ENCODE measurements at regions not wholly inside any gene's neighbourhood (a gene's known extent, or its start where the extent isn't known, plus 50 kb on each side); places are given as distances from the start of the nearest gene placed in this dataset.

- Histone ChIP-seq H2AFZ (ENCODE audit: low read length) (no peak overlapping the region), H3K4ac (ENCODE audit: low read length) (no peak overlapping the region), H3K4me3 (ENCODE audit: low read length in 2 of 2) (no peak overlapping the region), H3K79me1 (ENCODE audit: low read depth, low read length) (no peaks in the 10 kb centered on the region), H3K9ac (ENCODE audit: low read depth, low read length, poor library complexity) (no peak overlapping the region), H4K91ac (ENCODE audit: low read depth, low read length, poor library complexity) (no peak overlapping the region), H3K18ac (ENCODE audit: low read length) (no peak overlapping the region), H2BK5ac (ENCODE audit: low read length) (no peak overlapping the region), H3K4me2 (ENCODE audit: insufficient read depth, low read length, poor library complexity, severe bottlenecking) (no peak overlapping the region), H3K9me3 (replicated peaks in 1 of 2; ENCODE audit: control insufficient read depth in 2 of 2, insufficient read depth in 1 of 2, low read depth in 1 of 2, low read length in 2 of 2) (no peaks in the 10 kb centered on the region), H3K36me3 (replicated peaks in 1 of 2; ENCODE audit: control insufficient read depth in 2 of 2, insufficient read depth in 2 of 2, low read length in 2 of 2) (no peaks in the 10 kb centered on the region), H2BK15ac (ENCODE audit: low read length) (no peak overlapping the region), H3K23ac (ENCODE audit: low read depth, low read length, poor library complexity) (no peak overlapping the region), H2BK12ac (ENCODE audit: low read length) (no peak overlapping the region), H2AK5ac (ENCODE audit: low read depth, low read length) (no peak overlapping the region), H3K27me3 (ENCODE audit: control insufficient read depth in 3 of 3, insufficient read depth in 3 of 3, low read depth in 1 of 3, low read length in 3 of 3) (no peaks in the 10 kb centered on the region), H3K14ac (ENCODE audit: low read length) (no peak overlapping the region), H3K4me1 (ENCODE audit: control insufficient read depth in 2 of 2, insufficient read depth in 1 of 2, low read depth in 1 of 2, low read length in 2 of 2) (no peaks in the 10 kb centered on the region), H4K8ac (ENCODE audit: low read depth, low read length) (no peak overlapping the region), H3K27ac (replicated peaks; ENCODE audit: low read length) (no peak overlapping the region), H2BK120ac (ENCODE audit: low read depth, low read length) (no peak overlapping the region)
- WGBS, 2 donors (ENCODE audit: extremely low coverage in 2 of 2, insufficient read length in 2 of 2, insufficient replicate concordance in 1 of 2) = no CpG with 5 or more reads among the region's 3 CpGs
- no peak for DNase-seq (ENCODE audit: low spot score)
Observed at GRCh38 chr3:18861137-18861536, 287.2 kb upstream of the KCNH8 start.

DNA sequence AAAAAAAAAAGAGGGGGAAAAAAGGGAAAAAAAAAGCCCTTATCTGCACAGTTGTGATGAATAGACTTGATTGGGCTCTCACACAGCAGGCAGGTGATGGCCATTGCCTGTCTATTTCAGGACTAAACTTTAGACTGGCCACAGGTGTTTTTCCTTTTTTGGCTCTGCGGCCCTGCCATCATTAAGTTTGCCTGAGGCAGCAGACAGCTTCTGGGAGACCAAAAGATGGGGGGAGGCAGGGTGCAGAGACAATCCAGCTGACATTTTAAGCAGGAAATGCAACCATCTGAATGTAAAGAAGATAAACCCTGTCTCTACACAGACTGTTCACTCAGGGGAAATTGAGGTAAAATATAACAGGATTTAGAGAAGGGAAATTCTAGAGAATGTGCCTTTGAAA lies 295.0 kb upstream of the KCNH8 start:
- WGBS, 2 donors (ENCODE audit: extremely low coverage in 2 of 2, insufficient read length in 2 of 2, insufficient replicate concordance in 1 of 2) = no CpG with 5 or more reads among the region's 1 CpG
- H3K23ac ChIP-seq (ENCODE audit: low read depth, low read length, poor library complexity) = no peak overlapping the region
- no peak overlapping the region for H3K4ac ChIP-seq (ENCODE audit: low read length)
- H3K4me3 ChIP-seq (ENCODE audit: low read length in 2 of 2) = no peak overlapping the region
- H3K18ac ChIP-seq (ENCODE audit: low read length) = no peak overlapping the region
- H4K91ac ChIP-seq (ENCODE audit: low read depth, low read length, poor library complexity) = no peak overlapping the region
- H2BK120ac ChIP-seq (ENCODE audit: low read depth, low read length) = no peak overlapping the region
- H3K9ac ChIP-seq (ENCODE audit: low read depth, low read length, poor library complexity) = no peak overlapping the region
- no peak overlapping the region for H3K4me2 ChIP-seq (ENCODE audit: insufficient read depth, low read length, poor library complexity, severe bottlenecking)
- no peaks in the 10 kb centered on the region for H3K79me1 ChIP-seq (ENCODE audit: low read depth, low read length)
- no peak overlapping the region for H2BK5ac ChIP-seq (ENCODE audit: low read length)
- no peak overlapping the region for H3K14ac ChIP-seq (ENCODE audit: low read length)
- no peak overlapping the region for H4K8ac ChIP-seq (ENCODE audit: low read depth, low read length)
- H3K9me3 ChIP-seq (replicated peaks in 1 of 2; ENCODE audit: control insufficient read depth in 2 of 2, insufficient read depth in 1 of 2, low read depth in 1 of 2, low read length in 2 of 2) = no peaks in the 10 kb centered on the region
- no peak overlapping the region for H2AK5ac ChIP-seq (ENCODE audit: low read depth, low read length)
- H2AFZ ChIP-seq (ENCODE audit: low read length) = no peak overlapping the region
- no peaks in the 10 kb centered on the region for H3K27me3 ChIP-seq (ENCODE audit: control insufficient read depth in 3 of 3, insufficient read depth in 3 of 3, low read depth in 1 of 3, low read length in 3 of 3)
- no peak overlapping the region for H2BK12ac ChIP-seq (ENCODE audit: low read length)
- H3K36me3 ChIP-seq (replicated peaks in 1 of 2; ENCODE audit: control insufficient read depth in 2 of 2, insufficient read depth in 2 of 2, low read length in 2 of 2) = no peaks in the 10 kb centered on the region
- no peak for DNase-seq (ENCODE audit: low spot score)
- no peak overlapping the region for H3K27ac ChIP-seq (replicated peaks; ENCODE audit: low read length)
- H3K4me1 ChIP-seq (ENCODE audit: control insufficient read depth in 2 of 2, insufficient read depth in 1 of 2, low read depth in 1 of 2, low read length in 2 of 2) = no peaks in the 10 kb centered on the region
- H2BK15ac ChIP-seq (ENCODE audit: low read length) = no peak overlapping the region

DNA sequence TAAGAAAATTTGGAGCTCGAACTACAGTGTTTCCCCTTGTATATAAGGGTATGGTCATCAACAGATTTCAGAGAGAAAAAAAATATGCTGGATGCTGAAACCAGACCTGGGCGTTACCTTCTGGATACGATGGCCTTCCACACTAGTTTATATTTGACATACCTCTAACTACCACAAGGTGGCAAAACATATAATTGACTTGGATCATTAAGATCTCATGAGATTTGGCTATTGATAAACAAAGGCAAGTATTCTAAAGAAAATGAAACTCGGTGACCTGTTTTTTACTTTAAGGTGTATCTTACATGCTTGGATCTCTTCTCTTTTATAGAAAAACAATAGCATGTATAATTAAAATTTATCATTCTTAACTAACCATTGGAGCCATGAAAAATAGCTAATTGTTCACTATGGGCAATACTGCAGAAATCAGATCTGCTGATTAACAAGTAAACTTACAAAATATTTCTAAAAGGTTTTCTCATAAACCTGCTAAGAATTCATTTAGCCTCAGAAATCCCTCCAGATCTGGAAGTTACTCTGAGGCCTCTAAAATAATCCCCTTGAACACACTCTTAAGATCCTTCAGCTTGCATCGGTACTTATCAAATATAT lies 300.6 kb upstream of the KCNH8 start:
- Histone ChIP-seq H3K36me3 (replicated peaks in 1 of 2; ENCODE audit: control insufficient read depth in 2 of 2, insufficient read depth in 2 of 2, low read length in 2 of 2) (no peaks in the 10 kb centered on the region), H2BK12ac (ENCODE audit: low read length) (no peak overlapping the region), H3K14ac (ENCODE audit: low read length) (no peak overlapping the region), H3K9me3 (replicated peaks in 1 of 2; ENCODE audit: control insufficient read depth in 2 of 2, insufficient read depth in 1 of 2, low read depth in 1 of 2, low read length in 2 of 2) (no peaks in the 10 kb centered on the region), H3K18ac (ENCODE audit: low read length) (no peak overlapping the region), H3K9ac (ENCODE audit: low read depth, low read length, poor library complexity) (no peak overlapping the region), H3K4me2 (ENCODE audit: insufficient read depth, low read length, poor library complexity, severe bottlenecking) (no peak overlapping the region), H4K8ac (ENCODE audit: low read depth, low read length) (no peak overlapping the region), H3K79me1 (ENCODE audit: low read depth, low read length) (no peaks in the 10 kb centered on the region), H2BK15ac (ENCODE audit: low read length) (no peak overlapping the region), H3K27me3 (ENCODE audit: control insufficient read depth in 3 of 3, insufficient read depth in 3 of 3, low read depth in 1 of 3, low read length in 3 of 3) (no peaks in the 10 kb centered on the region), H3K4ac (ENCODE audit: low read length) (no peak overlapping the region), H3K4me3 (ENCODE audit: low read length in 2 of 2) (no peak overlapping the region), H3K4me1 (ENCODE audit: control insufficient read depth in 2 of 2, insufficient read depth in 1 of 2, low read depth in 1 of 2, low read length in 2 of 2) (no peaks in the 10 kb centered on the region), H2AK5ac (ENCODE audit: low read depth, low read length) (no peak overlapping the region), H2BK5ac (ENCODE audit: low read length) (no peak overlapping the region), H3K23ac (ENCODE audit: low read depth, low read length, poor library complexity) (no peak overlapping the region), H2BK120ac (ENCODE audit: low read depth, low read length) (no peak overlapping the region), H2AFZ (ENCODE audit: low read length) (no peak overlapping the region), H4K91ac (ENCODE audit: low read depth, low read length, poor library complexity) (no peak overlapping the region), H3K27ac (replicated peaks; ENCODE audit: low read length) (no peak overlapping the region)
- no CpG with 5 or more reads among the region's 5 CpGs for WGBS, 2 donors (ENCODE audit: extremely low coverage in 2 of 2, insufficient read length in 2 of 2, insufficient replicate concordance in 1 of 2)
- DNase-seq (ENCODE audit: low spot score) = no peak

GRCh38 chr3:18843983-18844382 lies 304.3 kb upstream of the KCNH8 start:
- H2AFZ ChIP-seq (ENCODE audit: low read length) = no peak overlapping the region
- H2BK12ac ChIP-seq (ENCODE audit: low read length) = no peak overlapping the region
- H3K4me1 ChIP-seq (ENCODE audit: control insufficient read depth in 2 of 2, insufficient read depth in 1 of 2, low read depth in 1 of 2, low read length in 2 of 2) = no peaks in the 10 kb centered on the region
- no peak overlapping the region for H4K91ac ChIP-seq (ENCODE audit: low read depth, low read length, poor library complexity)
- no peak overlapping the region for H3K4me2 ChIP-seq (ENCODE audit: insufficient read depth, low read length, poor library complexity, severe bottlenecking)
- H3K4ac ChIP-seq (ENCODE audit: low read length) = no peak overlapping the region
- no peak overlapping the region for H2BK5ac ChIP-seq (ENCODE audit: low read length)
- H3K27ac ChIP-seq (replicated peaks; ENCODE audit: low read length) = no peak overlapping the region
- H2AK5ac ChIP-seq (ENCODE audit: low read depth, low read length) = no peak overlapping the region
- WGBS, 2 donors (ENCODE audit: extremely low coverage in 2 of 2, insufficient read length in 2 of 2, insufficient replicate concordance in 1 of 2) = no CpG with 5 or more reads among the region's 1 CpG
- H3K9me3 ChIP-seq (replicated peaks in 1 of 2; ENCODE audit: control insufficient read depth in 2 of 2, insufficient read depth in 1 of 2, low read depth in 1 of 2, low read length in 2 of 2) = no peaks in the 10 kb centered on the region
- DNase-seq (ENCODE audit: low spot score) = no peak
- no peak overlapping the region for H4K8ac ChIP-seq (ENCODE audit: low read depth, low read length)
- no peak overlapping the region for H3K23ac ChIP-seq (ENCODE audit: low read depth, low read length, poor library complexity)
- no peaks in the 10 kb centered on the region for H3K79me1 ChIP-seq (ENCODE audit: low read depth, low read length)
- H2BK120ac ChIP-seq (ENCODE audit: low read depth, low read length) = no peak overlapping the region
- H3K27me3 ChIP-seq (ENCODE audit: control insufficient read depth in 3 of 3, insufficient read depth in 3 of 3, low read depth in 1 of 3, low read length in 3 of 3) = no peaks in the 10 kb centered on the region
- no peak overlapping the region for H3K9ac ChIP-seq (ENCODE audit: low read depth, low read length, poor library complexity)
- no peak overlapping the region for H2BK15ac ChIP-seq (ENCODE audit: low read length)
- no peaks in the 10 kb centered on the region for H3K36me3 ChIP-seq (replicated peaks in 1 of 2; ENCODE audit: control insufficient read depth in 2 of 2, insufficient read depth in 2 of 2, low read length in 2 of 2)
- H3K14ac ChIP-seq (ENCODE audit: low read length) = no peak overlapping the region
- H3K4me3 ChIP-seq (ENCODE audit: low read length in 2 of 2) = no peak overlapping the region
- no peak overlapping the region for H3K18ac ChIP-seq (ENCODE audit: low read length)

Measured in neuronal stem cell (in vitro differentiated cells).